ENCODE measurements at regions not wholly inside any gene's neighbourhood (a gene's known extent, or its start where the extent isn't known, plus 50 kb on each side); places are given as distances from the start of the nearest gene placed in this dataset.
"Not testable (repeated sequence)": the region's sequence is repeated elsewhere in the genome, so short reads cannot be mapped to it uniquely, and the experiment has no call there.

DNA sequence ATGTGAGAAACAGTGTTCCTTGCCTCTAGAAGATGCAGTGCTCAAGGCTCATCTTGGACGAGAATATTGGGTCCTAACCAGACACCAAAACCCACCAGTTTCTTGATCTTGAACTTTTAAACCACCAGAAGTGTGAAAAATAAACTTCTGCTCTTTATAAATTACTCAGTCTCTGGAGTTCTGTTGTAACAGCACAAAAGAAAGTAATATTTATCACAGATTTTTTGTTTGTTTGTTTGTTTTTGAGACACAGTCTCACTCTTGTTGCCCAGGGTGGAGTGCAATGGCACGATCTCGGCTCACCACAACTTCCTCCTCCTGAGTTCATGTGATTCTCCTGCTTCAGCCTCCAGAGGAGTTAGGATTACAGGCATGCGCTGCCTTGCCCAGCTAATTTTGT is 371.1 kb upstream of the NDST4 start:
- TF ChIP-seq, protein P1, sequence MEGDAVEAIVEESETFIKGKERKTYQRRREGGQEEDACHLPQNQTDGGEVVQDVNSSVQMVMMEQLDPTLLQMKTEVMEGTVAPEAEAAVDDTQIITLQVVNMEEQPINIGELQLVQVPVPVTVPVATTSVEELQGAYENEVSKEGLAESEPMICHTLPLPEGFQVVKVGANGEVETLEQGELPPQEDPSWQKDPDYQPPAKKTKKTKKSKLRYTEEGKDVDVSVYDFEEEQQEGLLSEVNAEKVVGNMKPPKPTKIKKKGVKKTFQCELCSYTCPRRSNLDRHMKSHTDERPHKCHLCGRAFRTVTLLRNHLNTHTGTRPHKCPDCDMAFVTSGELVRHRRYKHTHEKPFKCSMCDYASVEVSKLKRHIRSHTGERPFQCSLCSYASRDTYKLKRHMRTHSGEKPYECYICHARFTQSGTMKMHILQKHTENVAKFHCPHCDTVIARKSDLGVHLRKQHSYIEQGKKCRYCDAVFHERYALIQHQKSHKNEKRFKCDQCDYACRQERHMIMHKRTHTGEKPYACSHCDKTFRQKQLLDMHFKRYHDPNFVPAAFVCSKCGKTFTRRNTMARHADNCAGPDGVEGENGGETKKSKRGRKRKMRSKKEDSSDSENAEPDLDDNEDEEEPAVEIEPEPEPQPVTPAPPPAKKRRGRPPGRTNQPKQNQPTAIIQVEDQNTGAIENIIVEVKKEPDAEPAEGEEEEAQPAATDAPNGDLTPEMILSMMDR (conservative IDR thresholded peaks at IDR 0.05; ENCODE audit: low read depth, low read length): no peak

DNA sequence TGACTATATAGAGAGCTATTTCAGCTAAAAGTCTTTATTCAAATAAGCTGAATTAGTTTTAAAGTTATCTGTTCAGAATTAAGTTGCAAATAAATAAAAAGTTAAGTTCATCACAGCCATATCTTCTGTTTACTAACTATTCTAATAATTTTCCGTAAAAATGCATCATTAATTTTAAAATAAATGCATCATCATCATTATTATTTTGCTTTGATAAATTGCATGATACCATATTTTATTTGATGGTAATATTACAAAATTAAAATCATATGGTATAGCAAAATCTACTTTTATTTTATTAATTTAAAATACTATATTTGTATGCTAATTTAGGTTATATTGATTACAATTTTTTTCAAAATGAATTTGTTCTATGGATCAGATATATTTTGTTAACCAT is 357.3 kb upstream of the NDST4 start:
- no peak overlapping the region for H3K4me3 ChIP-seq (ENCODE audit: low read depth, low read length)
- DNase-seq (ENCODE audit: low read depth): no peak
- TF ChIP-seq, protein P1 (conservative IDR thresholded peaks at IDR 0.05; ENCODE audit: low read depth, low read length): no peak

More for the DNA sequence above, 371.1 kb upstream of the NDST4 start:
- H3K4me3 ChIP-seq (ENCODE audit: low read depth, low read length): no peak overlapping the region
- DNase-seq (ENCODE audit: low read depth): no peak

DNA sequence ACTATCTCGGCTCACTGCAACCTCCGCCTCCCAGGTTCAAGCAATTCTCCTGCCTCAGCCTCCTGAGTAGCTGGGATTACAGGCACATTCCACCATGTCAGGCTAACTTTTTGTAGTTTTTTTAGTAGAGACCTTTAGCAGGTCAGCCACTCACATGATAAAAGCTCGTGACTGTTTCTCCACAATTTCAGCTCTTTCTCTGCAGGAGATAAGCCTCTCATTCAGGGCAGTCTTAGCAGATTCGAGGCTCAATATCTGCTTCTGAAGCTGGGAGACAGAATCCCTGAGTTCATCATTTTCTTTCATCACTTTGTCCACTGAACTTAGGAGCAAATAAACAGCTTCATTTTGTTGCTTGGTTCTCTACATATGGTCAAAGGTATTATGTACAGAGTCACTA is 345.9 kb upstream of the NDST4 start:
- not testable (repeated sequence) for H3K4me3 ChIP-seq (ENCODE audit: low read depth, low read length); DNase-seq (ENCODE audit: low read depth)

DNA sequence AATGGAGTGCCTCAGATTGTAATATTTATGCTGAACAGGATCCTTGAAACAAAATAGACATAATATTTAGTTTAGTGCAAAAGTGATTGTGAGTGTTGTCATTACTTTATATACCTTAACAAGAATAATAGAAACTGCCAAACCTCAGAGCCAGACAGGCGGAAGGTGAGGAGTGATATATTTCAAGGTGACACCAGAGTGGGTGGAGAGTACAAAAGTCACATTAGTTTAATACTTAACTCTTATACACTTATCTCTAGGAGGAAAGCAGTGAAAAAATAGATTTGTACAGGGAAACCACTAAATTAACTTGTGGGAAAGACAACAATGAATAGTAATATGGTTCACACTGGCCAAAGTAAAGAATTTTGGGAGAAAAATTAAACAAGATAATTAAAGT is 342.8 kb upstream of the NDST4 start:
- no peak overlapping the region for H3K4me3 ChIP-seq (ENCODE audit: low read depth, low read length)
- no peak for DNase-seq (ENCODE audit: low read depth)
- TF ChIP-seq, protein P1 (conservative IDR thresholded peaks at IDR 0.05; ENCODE audit: low read depth, low read length): no peak

DNA sequence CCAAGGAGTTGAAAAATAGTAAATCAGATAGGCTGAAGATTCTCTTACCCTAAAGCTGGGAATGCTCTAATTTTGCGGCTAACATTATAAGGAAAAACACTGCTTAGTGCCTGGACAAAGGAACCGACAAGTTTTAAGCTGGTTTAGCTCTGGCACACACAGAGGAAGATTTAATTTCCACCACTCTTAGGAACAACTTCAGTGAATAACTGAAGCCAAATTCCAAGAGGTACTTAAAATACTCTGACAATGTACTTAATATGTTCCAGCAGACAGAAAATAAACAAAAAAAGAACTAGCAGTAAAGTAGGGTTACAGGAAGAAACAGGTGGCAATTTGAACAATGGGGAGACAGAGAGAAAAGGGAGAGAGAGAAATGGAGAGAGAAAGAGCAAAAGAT is 340.8 kb upstream of the NDST4 start:
- TF ChIP-seq, protein P1 (conservative IDR thresholded peaks at IDR 0.05; ENCODE audit: low read depth, low read length): no peak
- H3K4me3 ChIP-seq (ENCODE audit: low read depth, low read length): no peak overlapping the region
- no peak for DNase-seq (ENCODE audit: low read depth)

DNA sequence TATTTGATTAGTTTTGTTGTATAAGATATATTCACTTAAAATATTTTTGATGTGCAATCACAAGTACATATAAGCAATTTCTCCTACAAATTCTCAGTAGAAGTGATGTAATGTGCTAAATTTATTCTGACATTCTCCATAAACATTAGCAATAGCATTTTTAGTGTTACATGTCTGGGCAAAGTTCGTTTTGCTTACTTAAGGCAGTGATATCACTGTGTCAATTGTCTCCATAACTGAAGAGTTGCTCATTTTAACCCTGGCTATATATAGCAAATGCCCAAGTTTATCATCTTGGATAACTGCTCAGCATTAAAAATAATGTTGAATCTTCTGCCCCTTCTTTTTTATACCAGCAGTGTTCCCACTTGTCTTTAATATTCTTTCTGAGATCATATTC is 340.0 kb upstream of the NDST4 start:
- TF ChIP-seq, protein P1 (conservative IDR thresholded peaks at IDR 0.05; ENCODE audit: low read depth, low read length): no peak
- DNase-seq (ENCODE audit: low read depth): no peak
- no peak overlapping the region for H3K4me3 ChIP-seq (ENCODE audit: low read depth, low read length)

DNA sequence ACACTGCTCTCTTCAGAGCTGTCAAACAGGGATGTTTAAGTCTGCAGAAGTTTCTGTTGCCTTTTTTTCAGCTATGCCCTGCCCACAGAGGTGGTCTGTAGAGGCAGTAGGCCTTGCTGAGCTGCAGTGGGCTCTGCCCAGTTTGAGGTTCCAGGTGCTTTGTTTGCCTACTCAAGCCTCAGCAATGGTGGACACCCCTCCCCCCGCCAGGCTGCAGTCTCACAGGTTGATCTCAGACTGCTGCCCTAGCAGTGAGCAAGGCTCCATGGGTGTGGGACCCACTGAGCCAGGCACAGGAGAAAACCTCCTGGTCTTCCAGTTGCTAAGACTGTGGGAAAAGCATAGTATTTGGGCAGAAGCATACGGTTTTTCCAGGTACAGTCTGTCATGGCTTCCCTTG is 338.8 kb upstream of the NDST4 start:
- DNase-seq (ENCODE audit: low read depth); H3K4me3 ChIP-seq (ENCODE audit: low read depth, low read length): not testable (repeated sequence)

DNA sequence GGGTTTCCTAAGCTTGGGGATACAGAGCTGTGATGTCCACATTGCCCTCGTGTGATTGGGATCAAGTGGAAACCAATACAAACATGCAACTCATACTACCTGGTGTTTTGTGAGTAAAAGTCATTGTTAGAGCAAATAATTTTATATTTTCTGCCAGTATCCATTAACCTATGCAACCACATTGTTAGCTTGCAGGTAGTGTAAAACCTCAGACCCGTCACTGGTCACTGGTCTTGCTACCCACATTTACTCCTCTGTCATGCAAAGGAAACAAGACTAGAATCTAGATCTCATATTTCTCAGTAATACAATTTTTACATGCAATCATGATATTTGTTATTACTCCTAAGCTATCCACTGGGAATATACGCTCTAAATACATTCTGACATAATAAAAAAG is 324.3 kb upstream of the NDST4 start:
- DNase-seq (ENCODE audit: low read depth): no peak
- no peak overlapping the region for H3K4me3 ChIP-seq (ENCODE audit: low read depth, low read length)
- TF ChIP-seq, protein P1 (conservative IDR thresholded peaks at IDR 0.05; ENCODE audit: low read depth, low read length): no peak

Measured in epithelial cell of proximal tubule (primary cell).